Natural killer cell (primary cell): ENCODE measurements at regions not wholly inside any gene's neighbourhood (a gene's known extent, or its start where the extent isn't known, plus 50 kb on each side); places are given as distances from the start of the nearest gene placed in this dataset.

Source experiments
- ATAC-seq, 3 donors: fragments of 150-1000 bp in 2 of 3; fragments of 200-7000 bp in 1 of 3; cut with Tn5 transposase; 1 replicate in 1 of 3; 2 replicates in 2 of 3; pipeline ENCODE4 v1.10.0; 2021; ENCODE audit warnings: mild to moderate bottlenecking in 2 of 3, moderate library complexity in 2 of 3
- DNase-seq, 2 donors: peaks; one replicate each; pipeline versions ENCODE4 v3.0.0 to v3.0.0-alpha.2; 2013 to 2021; ENCODE audit warnings: mixed read lengths in 1 of 2
- H3K27ac ChIP-seq: one replicate; pipeline ENCODE4 v1.5.1; 2013; ENCODE audit warnings: mild to moderate bottlenecking, low read length
- H3K27me3 ChIP-seq: one replicate; pipeline ENCODE4 v1.6.1; 2013; ENCODE audit warnings: low read length; ENCODE audit not compliant: control insufficient read depth, insufficient read depth
- H3K36me3 ChIP-seq: one replicate; pipeline ENCODE4 v1.6.1; 2013; ENCODE audit warnings: low read length; ENCODE audit not compliant: control insufficient read depth, insufficient read depth
- H3K4me1 ChIP-seq: one replicate; pipeline ENCODE4 v1.6.1; 2013; ENCODE audit warnings: low read length; ENCODE audit not compliant: control insufficient read depth, insufficient read depth
- H3K4me3 ChIP-seq: one replicate; pipeline ENCODE4 v1.5.1; 2013; ENCODE audit warnings: low read length
- H3K9me3 ChIP-seq: one replicate; pipeline ENCODE4 v1.6.1; 2013; ENCODE audit warnings: low read length; ENCODE audit not compliant: control insufficient read depth, insufficient read depth
- H3K27ac Mint-ChIP-seq, 2 donors: one replicate each; pipeline ENCODE4 v1.8.0; 2022; ENCODE audit warnings: mild to moderate bottlenecking in 2 of 2, mixed read lengths in 2 of 2, moderate library complexity in 1 of 2
- H3K27me3 Mint-ChIP-seq, 2 donors: one replicate each; pipeline ENCODE4 v1.8.0; 2022; ENCODE audit warnings: low read depth in 2 of 2, mixed read lengths in 2 of 2
- H3K36me3 Mint-ChIP-seq: one replicate; pipeline ENCODE4 v1.8.0; 2022; ENCODE audit warnings: mixed read lengths
- H3K4me1 Mint-ChIP-seq, 2 donors: one replicate each; pipeline ENCODE4 v1.8.0; 2022; ENCODE audit warnings: mixed read lengths in 2 of 2
- H3K4me3 Mint-ChIP-seq: one replicate; pipeline ENCODE4 v1.8.0; 2022; ENCODE audit warnings: mild to moderate bottlenecking, moderate library complexity, mixed read lengths
- H3K9me3 Mint-ChIP-seq, 2 donors: one replicate each; pipeline ENCODE4 v1.8.0; 2022; ENCODE audit warnings: mixed read lengths in 2 of 2
- WGBS: methylation state at CpG from one replicate; pipeline ENCODE4 v1.1.7; 2013; ENCODE audit warnings: missing lambda C conversion rate; ENCODE audit not compliant: insufficient coverage; 5-methylcytosine and 5-hydroxymethylcytosine counted together
- intact Hi-C: fragments of 100-400 bp; cut with micrococcal nuclease; formaldehyde crosslinking; loops from one replicate; pipeline ENCODE4 v1.14.2; 2022
- TF ChIP-seq, protein P1 (sequence below): fragments of 200-600 bp; IDR thresholded peaks from one replicate; pipeline ENCODE4 v1.8.0; 2022; ENCODE audit warnings: antibody characterized with exemption

- no peaks in the 10 kb centered on the region for H3K9me3 Mint-ChIP-seq
- Histone ChIP-seq H3K27ac (no peak overlapping the region), H3K9me3 (no peaks in the 10 kb centered on the region), H3K4me3 (no peak overlapping the region), H3K36me3 (no peaks in the 10 kb centered on the region), H3K27me3 (no peaks in the 10 kb centered on the region), H3K4me1 (no peaks in the 10 kb centered on the region)
- no peaks in the 10 kb centered on the region for H3K36me3 Mint-ChIP-seq
- no peaks in the 10 kb centered on the region for H3K4me1 Mint-ChIP-seq
- no peak overlapping the region for H3K27ac Mint-ChIP-seq
- WGBS: 100% methylated on average over 2 of the region's 3 CpGs
- TF ChIP-seq, protein P1, sequence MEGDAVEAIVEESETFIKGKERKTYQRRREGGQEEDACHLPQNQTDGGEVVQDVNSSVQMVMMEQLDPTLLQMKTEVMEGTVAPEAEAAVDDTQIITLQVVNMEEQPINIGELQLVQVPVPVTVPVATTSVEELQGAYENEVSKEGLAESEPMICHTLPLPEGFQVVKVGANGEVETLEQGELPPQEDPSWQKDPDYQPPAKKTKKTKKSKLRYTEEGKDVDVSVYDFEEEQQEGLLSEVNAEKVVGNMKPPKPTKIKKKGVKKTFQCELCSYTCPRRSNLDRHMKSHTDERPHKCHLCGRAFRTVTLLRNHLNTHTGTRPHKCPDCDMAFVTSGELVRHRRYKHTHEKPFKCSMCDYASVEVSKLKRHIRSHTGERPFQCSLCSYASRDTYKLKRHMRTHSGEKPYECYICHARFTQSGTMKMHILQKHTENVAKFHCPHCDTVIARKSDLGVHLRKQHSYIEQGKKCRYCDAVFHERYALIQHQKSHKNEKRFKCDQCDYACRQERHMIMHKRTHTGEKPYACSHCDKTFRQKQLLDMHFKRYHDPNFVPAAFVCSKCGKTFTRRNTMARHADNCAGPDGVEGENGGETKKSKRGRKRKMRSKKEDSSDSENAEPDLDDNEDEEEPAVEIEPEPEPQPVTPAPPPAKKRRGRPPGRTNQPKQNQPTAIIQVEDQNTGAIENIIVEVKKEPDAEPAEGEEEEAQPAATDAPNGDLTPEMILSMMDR: no peak
- intact Hi-C loops: no loop called here
- ATAC-seq (no peak), DNase-seq (no peak)
- no peak overlapping the region for H3K4me3 Mint-ChIP-seq
- H3K27me3 Mint-ChIP-seq: peaks cover 6 to 7% of the 10 kb centered on the region in 2 donors
Measured at GRCh38 chr6:134553936-134554335, 236.0 kb upstream of the SGK1 start.

GRCh38 chr6:134551245-134551960 is 233.5 kb upstream of the SGK1 start:
- Mint-ChIP-seq H3K4me1 (no peaks in the 10 kb centered on the region), H3K4me3 (no peak overlapping the region), H3K27ac (no peak overlapping the region), H3K27me3 (peaks cover 6 to 7% of the 10 kb centered on the region in 2 donors), H3K9me3 (no peaks in the 10 kb centered on the region), H3K36me3 (no peaks in the 10 kb centered on the region)
- H3K4me1 ChIP-seq: no peaks in the 10 kb centered on the region
- no peak for ATAC-seq
- intact Hi-C loops: no loop called here
- H3K36me3 ChIP-seq: no peaks in the 10 kb centered on the region
- WGBS: 90% methylated on average over 6 of the region's 6 CpGs
- H3K9me3 ChIP-seq: no peaks in the 10 kb centered on the region
- H3K27ac ChIP-seq: no peak overlapping the region
- H3K4me3 ChIP-seq: no peak overlapping the region
- no peak for DNase-seq
- TF ChIP-seq, protein P1: no peak
- no peaks in the 10 kb centered on the region for H3K27me3 ChIP-seq

- intact Hi-C loops: no loop called here
- no peaks in the 10 kb centered on the region for H3K9me3 Mint-ChIP-seq
- DNase-seq: no peak
- H3K4me1 Mint-ChIP-seq: no peaks in the 10 kb centered on the region
- peaks cover 6 to 7% of the 10 kb centered on the region in 2 donors for H3K27me3 Mint-ChIP-seq
- TF ChIP-seq, protein P1: no peak
- no peak overlapping the region for H3K4me3 Mint-ChIP-seq
- H3K36me3 Mint-ChIP-seq: no peaks in the 10 kb centered on the region
- H3K27ac Mint-ChIP-seq: no peak overlapping the region
- Histone ChIP-seq H3K27ac (no peak overlapping the region), H3K9me3 (no peaks in the 10 kb centered on the region), H3K36me3 (no peaks in the 10 kb centered on the region), H3K4me1 (no peaks in the 10 kb centered on the region), H3K4me3 (no peak overlapping the region), H3K27me3 (no peaks in the 10 kb centered on the region)
- 96% methylated on average over 2 of the region's 3 CpGs for WGBS
- no peak for ATAC-seq
Measured at GRCh38 chr6:134550604-134551003, 232.7 kb upstream of the SGK1 start.

DNA sequence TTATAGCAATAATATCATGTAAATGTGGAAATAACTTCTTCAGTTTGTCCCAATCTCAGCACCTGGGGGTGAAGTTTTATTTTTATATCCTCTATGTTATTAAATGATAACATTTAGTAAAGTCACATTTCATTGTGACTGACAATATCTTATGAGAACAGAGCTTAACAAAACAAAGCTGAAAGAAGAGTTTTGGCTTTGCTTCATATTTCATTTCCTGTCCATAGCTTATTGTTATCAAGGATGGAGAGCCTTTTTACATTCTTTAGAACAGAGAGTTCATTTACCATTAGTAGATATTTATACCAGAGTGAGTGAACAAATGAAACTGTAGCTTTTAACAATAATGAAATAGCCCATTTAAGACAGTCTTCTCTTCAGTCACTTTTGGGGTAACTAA is 231.9 kb upstream of the SGK1 start:
- peaks cover 5 to 7% of the 10 kb centered on the region in 2 donors for H3K27me3 Mint-ChIP-seq
- Histone ChIP-seq H3K27me3 (no peaks in the 10 kb centered on the region), H3K9me3 (no peaks in the 10 kb centered on the region), H3K36me3 (no peaks in the 10 kb centered on the region), H3K4me1 (no peaks in the 10 kb centered on the region), H3K27ac (no peak overlapping the region), H3K4me3 (no peak overlapping the region)
- H3K4me3 Mint-ChIP-seq: no peak overlapping the region
- no peak for DNase-seq
- no peaks in the 10 kb centered on the region for H3K9me3 Mint-ChIP-seq
- ATAC-seq: no peak
- TF ChIP-seq, protein P1: no peak
- no peak overlapping the region for H3K27ac Mint-ChIP-seq
- H3K4me1 Mint-ChIP-seq: no peaks in the 10 kb centered on the region
- intact Hi-C loops: no loop called here
- H3K36me3 Mint-ChIP-seq: no peaks in the 10 kb centered on the region
